ENCODE measurements at regions not wholly inside any gene's neighbourhood (a gene's known extent, or its start where the extent isn't known, plus 50 kb on each side); places are given as distances from the start of the nearest gene placed in this dataset.

DNA sequence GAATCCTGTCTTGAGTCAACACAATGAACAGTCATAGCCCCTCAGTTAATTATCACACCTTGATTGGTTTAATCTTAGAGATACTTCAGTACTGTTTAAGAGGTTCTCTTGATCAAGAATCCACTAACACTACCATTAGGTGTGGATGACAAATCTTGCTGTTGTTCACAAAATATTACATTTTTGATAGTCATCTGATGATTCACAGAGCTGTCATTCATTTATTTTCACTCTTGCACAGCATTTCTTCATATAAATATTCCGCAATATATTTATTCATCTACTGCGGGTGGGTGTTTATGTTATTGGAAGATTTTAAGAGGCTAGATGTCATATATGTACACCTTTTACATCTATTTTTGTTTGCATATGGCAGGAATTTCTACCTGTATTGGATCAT lies 1138.1 kb upstream of the PRKX start:
- Histone ChIP-seq H3K36me3 (ENCODE audit: insufficient read depth, low read depth, low read length) (no peaks in the 10 kb centered on the region), H3K27me3 (ENCODE audit: insufficient read depth, low read length) (no peaks in the 10 kb centered on the region), H3K4me1 (ENCODE audit: insufficient read depth, low read length) (no peaks in the 10 kb centered on the region), H3K27ac (ENCODE audit: low read length) (no peak overlapping the region), H3K9ac (ENCODE audit: low read depth, low read length) (no peak overlapping the region), H3K9me3 (ENCODE audit: insufficient read depth, low read depth, low read length) (no peaks in the 10 kb centered on the region), H3K4me3 (ENCODE audit: low read length) (no peak overlapping the region)

DNA sequence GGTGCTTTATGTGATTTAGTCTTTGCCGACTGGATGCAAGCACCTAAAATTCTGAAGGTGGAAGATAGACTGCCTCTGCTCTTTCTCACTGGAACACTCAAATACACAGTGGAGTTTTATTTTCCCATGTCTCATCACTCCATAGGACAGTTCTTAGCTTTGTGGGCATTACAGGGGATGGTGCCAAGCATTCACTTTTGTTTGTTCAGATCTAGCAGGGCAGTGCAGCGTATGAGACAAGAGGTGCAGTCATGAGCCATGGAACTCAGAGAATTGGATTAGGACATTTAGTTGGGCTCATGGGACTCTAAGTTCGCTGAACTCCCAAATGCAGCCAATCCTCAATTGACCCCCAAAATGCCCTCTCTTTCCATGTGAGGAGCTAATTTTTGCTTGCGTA lies 1136.9 kb upstream of the PRKX start:
- Histone ChIP-seq H3K27me3 (ENCODE audit: insufficient read depth, low read length) (no peaks in the 10 kb centered on the region), H3K4me1 (ENCODE audit: insufficient read depth, low read length) (no peaks in the 10 kb centered on the region), H3K9me3 (ENCODE audit: insufficient read depth, low read depth, low read length) (no peaks in the 10 kb centered on the region), H3K36me3 (ENCODE audit: insufficient read depth, low read depth, low read length) (no peaks in the 10 kb centered on the region), H3K4me3 (ENCODE audit: low read length) (no peak overlapping the region), H3K9ac (ENCODE audit: low read depth, low read length) (no peak overlapping the region), H3K27ac (ENCODE audit: low read length) (no peak overlapping the region)

- no peak overlapping the region for H3K4me3 ChIP-seq (ENCODE audit: low read length)
- H3K36me3 ChIP-seq (ENCODE audit: insufficient read depth, low read depth, low read length): no peaks in the 10 kb centered on the region
- no peaks in the 10 kb centered on the region for H3K4me1 ChIP-seq (ENCODE audit: insufficient read depth, low read length)
- H3K9me3 ChIP-seq (ENCODE audit: insufficient read depth, low read depth, low read length): no peaks in the 10 kb centered on the region
- no peak overlapping the region for H3K9ac ChIP-seq (ENCODE audit: low read depth, low read length)
- H3K27ac ChIP-seq (ENCODE audit: low read length): no peak overlapping the region
- no peaks in the 10 kb centered on the region for H3K27me3 ChIP-seq (ENCODE audit: insufficient read depth, low read length)
Observed at GRCh38 chrX:4844376-4844775, 1130.9 kb upstream of the PRKX start.

- Histone ChIP-seq H3K36me3 (ENCODE audit: insufficient read depth, low read depth, low read length) (no peaks in the 10 kb centered on the region), H3K9ac (ENCODE audit: low read depth, low read length) (no peak overlapping the region), H3K4me3 (ENCODE audit: low read length) (no peak overlapping the region), H3K27ac (ENCODE audit: low read length) (no peak overlapping the region), H3K27me3 (ENCODE audit: insufficient read depth, low read length) (no peaks in the 10 kb centered on the region), H3K9me3 (ENCODE audit: insufficient read depth, low read depth, low read length) (no peaks in the 10 kb centered on the region), H3K4me1 (ENCODE audit: insufficient read depth, low read length) (no peaks in the 10 kb centered on the region)
Observed at GRCh38 chrX:4841216-4841745, 1127.8 kb upstream of the PRKX start.

DNA sequence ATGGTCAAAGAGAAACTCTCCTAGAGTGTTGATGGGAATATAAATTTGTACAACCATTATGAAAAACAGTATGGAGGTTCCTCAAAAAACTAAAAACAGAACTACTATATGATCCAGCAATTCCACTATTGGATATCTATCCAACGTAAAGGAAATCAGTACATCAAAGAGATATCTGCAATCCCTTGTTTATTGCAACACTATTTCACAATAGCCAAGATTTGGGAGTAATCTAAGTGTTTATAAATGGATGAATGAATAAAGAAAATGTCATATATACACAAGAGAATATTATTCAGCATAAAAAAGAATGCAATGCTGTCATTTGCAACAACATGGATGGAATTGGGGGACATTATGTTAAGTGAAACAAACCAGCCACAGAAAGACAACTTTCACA lies 1118.1 kb upstream of the PRKX start:
- H3K9ac ChIP-seq (ENCODE audit: low read depth, low read length): no peak overlapping the region
- no peaks in the 10 kb centered on the region for H3K4me1 ChIP-seq (ENCODE audit: insufficient read depth, low read length)
- H3K27ac ChIP-seq (ENCODE audit: low read length): no peak overlapping the region
- H3K36me3 ChIP-seq (ENCODE audit: insufficient read depth, low read depth, low read length): no peaks in the 10 kb centered on the region
- H3K4me3 ChIP-seq (ENCODE audit: low read length): no peak overlapping the region
- no peaks in the 10 kb centered on the region for H3K27me3 ChIP-seq (ENCODE audit: insufficient read depth, low read length)
- H3K9me3 ChIP-seq (ENCODE audit: insufficient read depth, low read depth, low read length): no peaks in the 10 kb centered on the region

GRCh38 chrX:4830880-4831557 lies 1117.6 kb upstream of the PRKX start:
- Histone ChIP-seq H3K36me3 (ENCODE audit: insufficient read depth, low read depth, low read length) (no peaks in the 10 kb centered on the region), H3K27me3 (ENCODE audit: insufficient read depth, low read length) (no peaks in the 10 kb centered on the region), H3K4me3 (ENCODE audit: low read length) (no peak overlapping the region), H3K9me3 (ENCODE audit: insufficient read depth, low read depth, low read length) (no peaks in the 10 kb centered on the region), H3K4me1 (ENCODE audit: insufficient read depth, low read length) (no peaks in the 10 kb centered on the region), H3K27ac (ENCODE audit: low read length) (no peak overlapping the region), H3K9ac (ENCODE audit: low read depth, low read length) (no peak overlapping the region)

- Histone ChIP-seq H3K27me3 (ENCODE audit: insufficient read depth, low read length) (no peaks in the 10 kb centered on the region), H3K9ac (ENCODE audit: low read depth, low read length) (no peak overlapping the region), H3K9me3 (ENCODE audit: insufficient read depth, low read depth, low read length) (no peaks in the 10 kb centered on the region), H3K4me1 (ENCODE audit: insufficient read depth, low read length) (no peaks in the 10 kb centered on the region), H3K4me3 (ENCODE audit: low read length) (no peak overlapping the region), H3K36me3 (ENCODE audit: insufficient read depth, low read depth, low read length) (no peaks in the 10 kb centered on the region), H3K27ac (ENCODE audit: low read length) (no peak overlapping the region)
Observed at GRCh38 chrX:4825550-4825949, 1112.1 kb upstream of the PRKX start.

GRCh38 chrX:4809571-4809970 lies 1096.1 kb upstream of the PRKX start:
- H3K9ac ChIP-seq (ENCODE audit: low read depth, low read length): no peak overlapping the region
- no peak overlapping the region for H3K27ac ChIP-seq (ENCODE audit: low read length)
- no peak overlapping the region for H3K4me3 ChIP-seq (ENCODE audit: low read length)

GRCh38 chrX:4805502-4805901 lies 1092.1 kb upstream of the PRKX start:
- Histone ChIP-seq H3K9me3 (ENCODE audit: insufficient read depth, low read depth, low read length) (0 out of 2 replicates have a peak, but pooled peaks cover 3% of the 10 kb centered on the region), H3K27me3 (ENCODE audit: insufficient read depth, low read length) (no peaks in the 10 kb centered on the region), H3K4me1 (ENCODE audit: insufficient read depth, low read length) (no peaks in the 10 kb centered on the region), H3K36me3 (ENCODE audit: insufficient read depth, low read depth, low read length) (no peaks in the 10 kb centered on the region), H3K4me3 (ENCODE audit: low read length) (no peak overlapping the region), H3K9ac (ENCODE audit: low read depth, low read length) (no peak overlapping the region), H3K27ac (ENCODE audit: low read length) (no peak overlapping the region)

More at GRCh38 chrX:4809571-4809970, 1096.1 kb upstream of the PRKX start:
- no peaks in the 10 kb centered on the region for H3K36me3 ChIP-seq (ENCODE audit: insufficient read depth, low read depth, low read length)
- H3K9me3 ChIP-seq (ENCODE audit: insufficient read depth, low read depth, low read length): 0 out of 2 replicates have a peak, but pooled peaks cover 3% of the 10 kb centered on the region
- no peaks in the 10 kb centered on the region for H3K27me3 ChIP-seq (ENCODE audit: insufficient read depth, low read length)
- no peaks in the 10 kb centered on the region for H3K4me1 ChIP-seq (ENCODE audit: insufficient read depth, low read length)

GRCh38 chrX:4800756-4801155 lies 1087.3 kb upstream of the PRKX start:
- Histone ChIP-seq H3K9ac (ENCODE audit: low read depth, low read length) (no peak overlapping the region), H3K36me3 (ENCODE audit: insufficient read depth, low read depth, low read length) (no peaks in the 10 kb centered on the region), H3K9me3 (ENCODE audit: insufficient read depth, low read depth, low read length) (0 out of 2 replicates have a peak, but pooled peaks cover 3% of the 10 kb centered on the region), H3K4me1 (ENCODE audit: insufficient read depth, low read length) (no peaks in the 10 kb centered on the region), H3K27ac (ENCODE audit: low read length) (no peak overlapping the region), H3K4me3 (ENCODE audit: low read length) (no peak overlapping the region), H3K27me3 (ENCODE audit: insufficient read depth, low read length) (no peaks in the 10 kb centered on the region)

DNA sequence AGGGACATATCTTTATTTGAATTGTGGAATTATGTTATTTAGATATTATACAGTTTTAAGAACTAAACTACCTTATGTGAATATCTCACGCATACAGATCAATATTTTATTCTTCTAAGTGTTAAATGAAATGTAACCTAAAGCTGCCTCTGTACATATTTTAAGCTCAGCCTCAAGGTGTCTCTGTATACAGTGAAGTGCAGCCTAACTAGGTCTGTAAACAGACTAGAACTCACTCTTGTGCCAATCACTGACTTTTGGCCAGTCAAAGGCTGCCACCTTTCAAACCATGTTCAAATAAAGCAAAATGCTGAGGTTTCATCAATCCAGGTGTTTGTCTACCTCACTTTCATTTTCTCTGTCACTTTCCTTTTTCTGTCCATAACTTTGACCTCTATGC lies 1074.5 kb upstream of the PRKX start:
- H3K4me3 ChIP-seq (ENCODE audit: low read length): no peak overlapping the region
- H3K4me1 ChIP-seq (ENCODE audit: insufficient read depth, low read length): no peaks in the 10 kb centered on the region
- no peaks in the 10 kb centered on the region for H3K27me3 ChIP-seq (ENCODE audit: insufficient read depth, low read length)
- H3K27ac ChIP-seq (ENCODE audit: low read length): no peak overlapping the region
- no peak overlapping the region for H3K9ac ChIP-seq (ENCODE audit: low read depth, low read length)
- no peaks in the 10 kb centered on the region for H3K36me3 ChIP-seq (ENCODE audit: insufficient read depth, low read depth, low read length)
- H3K9me3 ChIP-seq (ENCODE audit: insufficient read depth, low read depth, low read length): no peaks in the 10 kb centered on the region

- Histone ChIP-seq H3K4me1 (ENCODE audit: insufficient read depth, low read length) (no peaks in the 10 kb centered on the region), H3K9ac (ENCODE audit: low read depth, low read length) (no peak overlapping the region), H3K27me3 (ENCODE audit: insufficient read depth, low read length) (no peaks in the 10 kb centered on the region), H3K9me3 (ENCODE audit: insufficient read depth, low read depth, low read length) (no peaks in the 10 kb centered on the region), H3K36me3 (ENCODE audit: insufficient read depth, low read depth, low read length) (no peaks in the 10 kb centered on the region), H3K27ac (ENCODE audit: low read length) (no peak overlapping the region), H3K4me3 (ENCODE audit: low read length) (no peak overlapping the region)
Observed at GRCh38 chrX:4764888-4765287, 1051.4 kb upstream of the PRKX start.
